Fibroblast of mammary gland (primary cell): ENCODE measurements at regions not wholly inside any gene's neighbourhood (a gene's known extent, or its start where the extent isn't known, plus 50 kb on each side); places are given as distances from the start of the nearest gene placed in this dataset.

ENCODE experiments used
- DNase-seq: peaks from one replicate; pipeline ENCODE4 v3.0.0-alpha.2; 2010; ENCODE audit warnings: low read depth
- H3K4me3 ChIP-seq: 2 replicates; pipeline ENCODE4 v1.5.1; 2011; ENCODE audit warnings: low read depth, mild to moderate bottlenecking, low read length, moderate library complexity; ENCODE audit not compliant: control insufficient read depth
- CTCF ChIP-seq: conservative IDR thresholded peaks from 2 replicates; pipeline ENCODE4 v1.5.1; 2011; ENCODE audit warnings: low read depth, low read length, inconsistent platforms; ENCODE audit not compliant: control insufficient read depth, insufficient read depth

DNA sequence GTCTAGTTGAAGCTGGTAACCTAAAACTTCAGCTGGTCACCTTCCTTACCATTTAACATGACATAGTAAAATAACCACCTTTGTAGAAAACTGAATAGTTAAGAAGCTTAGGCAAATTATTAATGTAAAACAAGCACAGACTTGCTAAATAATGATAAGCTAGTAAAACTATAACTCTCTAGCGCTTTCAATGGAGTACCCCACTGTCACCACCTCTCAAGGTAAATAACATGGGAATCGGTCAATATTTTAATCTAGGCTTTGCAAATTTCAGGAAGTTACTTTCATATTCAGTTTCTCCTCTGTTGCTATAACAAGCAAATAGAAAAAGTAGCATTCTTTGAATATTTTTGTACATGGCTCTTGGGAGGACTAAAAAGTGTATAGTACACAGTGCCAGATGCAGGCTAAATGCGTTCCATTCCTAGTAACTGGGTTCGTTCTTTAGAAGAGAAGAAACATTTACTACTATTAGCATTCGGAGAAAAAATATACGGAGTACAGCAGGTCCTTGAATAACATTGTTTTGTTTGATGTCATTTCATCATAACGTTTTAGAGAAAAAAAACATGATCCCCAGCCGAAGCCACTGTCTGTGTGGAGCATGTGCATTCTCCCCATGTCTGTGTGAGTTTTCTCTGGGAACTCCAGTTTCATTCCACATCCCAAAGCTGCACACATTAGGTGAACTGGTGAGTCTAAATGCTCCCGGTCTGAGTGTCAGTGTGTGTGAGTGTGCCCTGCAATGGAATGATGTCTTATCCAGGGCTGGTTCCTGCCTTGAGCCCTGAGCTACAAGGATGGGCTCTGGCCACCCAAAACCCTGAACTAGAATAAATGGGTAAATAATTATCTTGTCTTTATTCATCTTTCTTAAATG lies 52.5 kb downstream of the EPRS1 start:
- no peak for TF ChIP-seq CTCF
- DNase-seq, result no peak
- no peak overlapping the region for H3K4me3 ChIP-seq

GRCh38 chr1:219991919-219992318 lies 54.4 kb downstream of the EPRS1 start:
- H3K4me3 ChIP-seq, result no peak overlapping the region
- DNase-seq, result no peak
- TF ChIP-seq CTCF, result no peak

- DNase-seq, result no peak
- H3K4me3 ChIP-seq, result no peak overlapping the region
- TF ChIP-seq CTCF, result no peak
These were observed 54.8 kb downstream of the EPRS1 start for GRCh38 chr1:219991511-219991810.

DNA sequence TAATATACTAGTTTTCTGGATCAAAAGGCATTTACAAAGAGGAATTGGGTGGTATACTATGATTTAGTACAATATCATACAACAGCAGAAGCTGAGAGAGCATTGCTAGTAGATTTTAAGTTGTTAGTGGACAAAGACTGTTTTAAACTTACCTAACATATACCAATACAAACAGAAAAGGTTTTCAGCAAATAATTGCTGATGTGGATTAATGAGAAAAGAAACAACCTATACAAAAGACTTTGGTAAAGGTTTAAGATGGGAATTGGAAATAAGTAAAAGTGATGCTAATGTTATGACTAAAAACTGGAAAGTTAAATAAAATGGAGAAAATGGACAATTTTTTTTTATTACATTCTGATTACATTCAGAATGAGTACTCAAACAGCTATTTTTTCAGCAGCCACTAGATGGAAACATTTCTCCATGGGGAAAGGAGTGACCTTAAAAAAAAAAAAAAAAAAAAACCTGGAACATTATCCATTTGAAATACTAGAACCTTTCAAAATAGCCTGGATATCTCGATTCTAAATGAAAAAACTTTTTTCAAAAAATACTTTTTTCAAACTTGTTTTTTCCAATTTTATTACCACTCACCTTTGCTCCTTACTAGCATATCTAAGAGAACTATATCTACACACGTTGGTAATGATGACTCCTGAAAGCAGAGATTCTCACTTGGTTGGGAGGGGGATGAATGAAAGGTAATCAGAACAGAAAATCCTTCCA lies 55.4 kb downstream of the EPRS1 start:
- peak; percentile 58 for DNase-seq
- TF ChIP-seq CTCF, result peak; percentile 70

GRCh38 chr1:219989766-219990165 lies 56.5 kb downstream of the EPRS1 start:
- H3K4me3 ChIP-seq, result no peak overlapping the region
- DNase-seq, result no peak
- TF ChIP-seq CTCF, result no peak

More for the DNA sequence above, 55.4 kb downstream of the EPRS1 start:
- H3K4me3 ChIP-seq, result no peak overlapping the region

- H3K4me3 ChIP-seq, result no peak overlapping the region
- DNase-seq, result no peak
- TF ChIP-seq CTCF, result no peak
These were observed 57.5 kb downstream of the EPRS1 start for GRCh38 chr1:219988818-219989217.
